GM18909 (cell line): ENCODE measurements at regions not wholly inside any gene's neighbourhood (a gene's known extent, or its start where the extent isn't known, plus 50 kb on each side); places are given as distances from the start of the nearest gene placed in this dataset.

ENCODE experiments used
- ATAC-seq: cut with Tn5 transposase; IDR thresholded peaks from one replicate; pipeline ENCODE4 v1.9.1; 2021; ENCODE audit warnings: mild to moderate bottlenecking; ENCODE audit not compliant: unreplicated experiment, poor library complexity

GRCh38 chr11:28420099-28420498 is 311.9 kb downstream of the METTL15 start:
- ATAC-seq = no peak

DNA sequence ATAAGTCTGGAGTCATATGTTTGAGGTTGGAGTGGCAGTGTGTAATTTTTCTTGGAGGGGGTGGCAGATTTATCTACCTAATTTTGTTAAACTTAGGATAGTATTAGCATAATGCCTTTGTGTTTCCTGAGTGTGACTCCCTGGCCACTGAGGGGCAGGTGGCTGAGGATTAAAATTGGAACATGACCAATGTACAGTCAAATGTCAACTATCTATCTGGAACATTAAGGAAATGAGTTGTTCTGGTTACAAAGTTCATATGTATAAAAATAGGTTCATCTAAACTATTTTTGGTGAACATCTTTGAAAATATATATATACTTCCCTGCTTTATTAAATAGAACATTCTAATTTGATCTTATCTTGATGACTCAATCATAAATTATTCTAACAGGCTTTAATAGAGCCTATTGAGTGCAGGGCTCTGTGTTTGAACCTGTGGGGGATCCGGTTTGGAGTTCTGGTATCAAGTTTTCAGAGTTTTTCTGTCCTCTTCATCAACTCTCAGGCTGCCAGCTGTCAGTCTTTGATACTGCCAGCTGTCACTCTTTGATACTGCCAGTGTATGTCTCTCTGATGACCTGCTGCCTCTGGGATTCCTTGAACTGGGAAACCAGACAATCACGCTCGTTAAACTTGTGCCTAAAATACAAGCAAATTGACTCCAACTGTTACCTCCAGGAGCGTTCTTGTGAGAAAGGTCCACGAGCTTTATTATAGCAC is 309.6 kb downstream of the METTL15 start:
- no peak for ATAC-seq

DNA sequence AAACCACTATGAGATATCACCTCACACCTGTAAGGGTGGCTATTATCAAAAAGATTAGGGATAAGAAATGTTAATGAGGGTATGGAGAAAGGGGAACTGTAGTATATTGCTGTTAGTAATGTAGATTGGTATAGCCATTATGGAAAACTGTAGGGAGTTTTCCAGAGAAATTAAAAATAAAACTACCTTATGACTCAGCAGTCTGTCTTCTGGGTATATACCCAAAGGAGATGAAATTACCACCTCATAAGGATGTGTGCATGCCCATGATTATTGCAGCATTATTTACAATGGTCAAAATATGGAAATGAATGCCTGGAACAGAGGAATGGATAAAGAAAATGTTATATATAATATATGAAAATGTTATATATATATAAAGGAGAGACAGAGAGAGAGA is 303.8 kb downstream of the METTL15 start:
- ATAC-seq = no peak

GRCh38 chr11:28401446-28401845 is 293.3 kb downstream of the METTL15 start:
- ATAC-seq = no peak

- no peak for ATAC-seq
Observed at GRCh38 chr11:28400331-28401100, 292.3 kb downstream of the METTL15 start.

- ATAC-seq = no peak
Observed at GRCh38 chr11:28393348-28393747, 285.2 kb downstream of the METTL15 start.

- ATAC-seq = no peak
Observed at GRCh38 chr11:28384418-28384817, 276.2 kb downstream of the METTL15 start.

DNA sequence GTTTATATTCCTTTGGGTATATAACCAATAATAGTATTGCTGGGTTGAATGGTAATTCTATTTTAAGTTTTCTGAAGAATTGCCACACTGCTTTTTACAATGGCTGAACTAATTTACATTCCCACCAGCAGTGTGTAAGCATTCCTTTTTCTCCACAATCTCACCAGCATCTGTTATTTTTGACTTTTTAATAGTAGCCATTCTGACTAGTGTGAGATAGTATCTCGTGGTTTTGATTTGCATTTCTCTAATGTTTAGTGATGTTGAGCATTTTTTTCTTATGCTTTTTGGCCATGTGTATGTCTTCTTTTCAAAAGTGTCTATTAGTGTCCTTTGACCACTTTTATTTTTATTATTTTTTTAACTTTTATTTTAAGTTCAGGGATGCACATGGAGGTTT is 275.3 kb downstream of the METTL15 start:
- ATAC-seq = no peak
